Posterior vena cava (tissue), 2 donors: ENCODE measurements at regions not wholly inside any gene's neighbourhood (a gene's known extent, or its start where the extent isn't known, plus 50 kb on each side); places are given as distances from the start of the nearest gene placed in this dataset.
A peak's percentile ranks its signal among the peaks of the same experiment; 100 is the strongest.
"Not testable (repeated sequence)": the region's sequence is repeated elsewhere in the genome, so short reads cannot be mapped to it uniquely, and the experiment has no call there.

ENCODE experiments used
- DNase-seq: peaks from one replicate; pipeline ENCODE4 v3.0.0-alpha.2; 2020; ENCODE audit warnings: low spot score
- intact Hi-C, 2 donors: fragments of 100-400 bp; cut with DNase I; formaldehyde crosslinking; loops; one replicate each; pipeline versions ENCODE4 v1.14.1 to v1.14.2; 2022 to 2023
- donor health status: DM: yes; HTN: yes; CAD: no.
- donor health status: DM: yes; HTN: yes; CAD: no.

DNA sequence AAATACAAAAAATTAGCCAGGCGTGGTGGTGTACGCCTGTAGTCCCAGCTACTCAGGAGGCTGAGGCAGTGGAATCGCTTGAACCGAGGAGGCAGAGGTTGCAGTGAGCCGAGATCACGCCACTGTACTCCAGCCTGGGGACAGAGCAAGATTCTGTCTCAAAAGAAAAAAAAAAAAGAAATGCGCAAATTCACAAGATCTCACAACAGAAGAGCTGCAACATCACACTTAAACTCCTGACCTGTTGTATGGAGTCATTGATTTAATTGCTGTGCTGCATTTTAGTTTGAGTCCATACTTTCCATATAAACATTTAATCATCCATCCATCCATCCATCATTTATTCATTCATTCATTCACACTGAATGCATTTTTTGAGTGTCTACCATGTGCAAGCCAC is 229.7 kb downstream of the MREG start:
- DNase-seq, intact Hi-C loops: not testable (repeated sequence)

DNA sequence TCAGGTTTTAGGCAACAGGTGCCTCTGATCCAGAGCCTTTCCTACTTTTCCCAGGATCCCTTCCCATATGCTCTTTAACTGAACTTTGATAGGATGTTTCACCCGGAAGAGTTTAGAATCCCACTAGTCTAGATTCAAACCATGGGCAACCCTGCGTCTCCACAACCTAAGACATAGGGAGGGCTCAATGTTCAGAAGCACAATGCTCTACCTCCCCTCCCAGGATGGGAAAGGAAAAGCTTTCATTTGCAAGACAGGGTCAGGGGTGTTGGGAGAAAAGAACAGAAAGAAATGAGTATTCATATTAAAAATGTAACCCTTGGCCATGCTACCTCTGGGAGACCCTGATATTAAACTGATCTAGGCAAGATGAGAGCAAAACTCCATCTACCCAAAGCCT is 230.4 kb downstream of the MREG start:
- intact Hi-C loops = no loop called here
- DNase-seq = no peak

DNA sequence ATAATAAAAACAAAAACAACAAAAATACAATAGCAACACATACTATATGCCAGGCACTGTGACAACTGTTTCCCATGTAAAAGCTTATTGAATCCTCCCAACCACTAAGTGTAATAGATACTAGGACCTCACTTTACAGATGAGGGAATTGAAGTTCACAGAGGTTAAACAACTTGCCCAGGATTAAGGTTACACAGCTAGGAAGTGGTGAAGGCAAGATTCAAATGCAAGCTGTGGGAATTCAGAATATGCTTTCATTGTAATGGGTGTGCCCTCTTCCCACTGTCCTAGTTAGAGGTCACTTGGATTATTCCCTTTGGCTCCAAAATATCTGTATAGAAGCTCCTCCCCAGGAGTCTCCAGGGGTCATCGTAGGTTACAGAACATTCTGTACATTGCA is 231.1 kb downstream of the MREG start:
- no peak for DNase-seq
- intact Hi-C loops = no loop called here

DNA sequence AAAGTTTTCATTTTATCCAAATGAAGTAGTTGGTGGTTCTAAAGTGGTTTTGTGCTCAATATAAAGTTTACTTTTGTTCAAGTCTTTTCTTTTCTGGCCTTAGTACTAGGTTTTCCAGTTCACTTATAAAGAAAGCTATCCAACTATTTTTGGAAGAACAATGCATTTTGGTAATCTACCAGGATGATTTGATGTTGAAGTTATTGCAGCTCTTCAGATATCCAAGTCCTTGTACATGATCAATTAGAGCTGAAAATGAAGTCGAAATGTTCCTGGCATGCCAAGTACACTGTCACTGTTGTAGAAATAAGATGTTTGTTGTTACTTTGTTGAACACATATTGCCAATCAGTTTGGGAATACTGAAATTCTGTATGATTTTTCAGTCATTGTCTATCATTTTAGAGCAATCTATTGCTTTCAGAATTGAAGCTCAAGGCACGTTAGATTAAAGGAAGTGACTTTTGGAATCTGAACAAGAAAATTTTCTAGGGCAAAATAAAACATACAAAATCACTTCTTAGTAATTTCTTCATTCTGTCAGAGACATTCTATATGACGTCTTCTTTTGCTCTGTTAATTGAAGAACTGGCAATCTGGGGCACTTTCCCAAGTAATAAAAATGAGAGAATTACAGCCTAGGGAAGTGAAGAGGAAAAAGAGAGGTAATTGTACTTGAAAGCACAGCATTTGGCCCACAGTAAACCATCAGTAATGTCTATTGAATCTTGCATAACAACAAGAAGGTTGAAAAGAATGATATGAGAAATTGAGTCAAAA is 232.3 kb downstream of the MREG start:
- no peak for DNase-seq
- intact Hi-C loops = no loop called here

DNA sequence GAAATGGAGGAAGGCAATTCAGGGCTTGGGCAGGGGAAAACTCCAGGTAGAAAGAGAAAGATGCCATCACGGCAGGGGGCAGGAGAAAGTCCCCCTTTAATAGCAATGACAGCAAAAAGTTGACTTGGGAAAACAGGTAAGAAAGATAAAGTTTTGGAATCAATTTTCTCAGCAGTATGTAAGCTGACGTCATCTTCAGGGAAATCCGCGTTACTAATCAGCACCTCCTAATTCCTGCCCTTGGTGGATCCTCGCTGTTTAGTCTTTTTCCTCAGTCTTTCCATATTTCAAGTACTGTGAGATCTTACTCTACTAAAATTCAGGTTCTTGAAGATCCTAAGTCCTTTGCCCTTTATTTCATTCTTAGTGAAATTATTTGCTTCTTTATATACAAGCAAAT is 233.0 kb downstream of the MREG start:
- intact Hi-C loops = no loop called here

DNA sequence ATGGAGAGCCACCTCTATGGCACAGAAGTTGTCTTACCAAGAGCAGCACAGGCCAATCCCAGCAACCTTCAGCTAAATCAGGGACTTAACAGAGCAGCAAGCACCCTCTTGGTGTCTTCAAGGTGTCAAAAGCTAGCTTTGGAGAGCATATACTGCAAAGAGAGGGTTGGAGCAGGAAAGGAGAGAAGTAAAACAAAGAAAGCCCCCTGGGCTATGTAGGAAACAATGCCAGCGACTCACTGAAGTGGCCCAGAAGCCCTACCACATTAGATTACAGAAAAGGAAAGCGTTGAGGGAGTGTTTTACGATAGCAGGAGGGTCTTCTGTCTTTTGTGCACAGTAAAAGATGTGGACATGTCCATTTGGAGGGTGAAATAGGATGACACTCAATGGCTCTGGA is 233.4 kb downstream of the MREG start:
- intact Hi-C loops = no loop called here
- DNase-seq = no peak

More for the DNA sequence above, 233.0 kb downstream of the MREG start:
- no peak for DNase-seq

DNA sequence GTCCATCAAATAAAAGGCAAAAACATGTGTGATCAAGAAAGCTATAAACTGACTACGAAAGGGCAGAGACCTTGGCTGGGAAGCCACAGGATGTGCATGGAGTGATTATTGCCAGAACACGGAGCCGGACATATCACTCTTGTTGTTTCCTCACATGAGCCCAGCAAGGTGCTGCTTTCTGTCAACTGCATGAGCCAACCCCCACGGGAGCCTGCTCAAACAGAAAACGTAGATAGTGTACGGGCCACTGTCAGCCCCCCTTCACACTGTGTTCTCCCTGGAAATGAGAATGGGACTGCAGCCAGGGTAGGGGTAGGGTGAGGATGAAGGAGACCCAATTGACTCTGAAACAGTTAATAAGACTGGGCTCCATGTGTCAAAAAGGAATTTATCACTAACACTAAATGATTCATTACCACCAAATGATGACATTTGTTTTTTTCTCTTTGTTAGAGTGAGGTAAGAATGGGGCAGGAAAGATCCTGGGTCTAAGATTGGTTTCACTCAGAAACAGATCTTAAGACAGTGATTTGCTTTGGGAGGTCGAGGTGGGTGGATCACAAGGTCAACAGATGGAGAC is 235.8 kb downstream of the MREG start:
- DNase-seq = no peak
- intact Hi-C loops = no loop called here

DNA sequence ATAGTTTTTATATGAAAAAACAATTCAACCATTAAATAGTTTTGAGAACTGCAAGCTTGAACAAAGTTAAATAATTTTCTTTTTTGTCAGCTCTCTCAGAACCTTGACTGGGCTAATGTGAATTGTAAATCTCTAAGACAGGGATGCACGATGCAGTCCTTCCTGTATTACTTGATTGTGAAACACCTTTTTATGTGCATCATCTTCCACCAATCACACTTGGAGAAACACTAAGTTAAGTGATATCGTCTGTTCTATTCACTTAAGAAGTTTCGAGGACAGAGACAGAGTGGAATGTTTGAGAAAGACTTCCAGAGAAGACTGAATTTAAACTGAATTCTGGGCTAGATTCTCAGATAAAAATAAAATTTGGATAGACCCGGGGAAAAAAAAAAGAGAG is 238.2 kb downstream of the MREG start:
- intact Hi-C loops = no loop called here
- no peak for DNase-seq

DNA sequence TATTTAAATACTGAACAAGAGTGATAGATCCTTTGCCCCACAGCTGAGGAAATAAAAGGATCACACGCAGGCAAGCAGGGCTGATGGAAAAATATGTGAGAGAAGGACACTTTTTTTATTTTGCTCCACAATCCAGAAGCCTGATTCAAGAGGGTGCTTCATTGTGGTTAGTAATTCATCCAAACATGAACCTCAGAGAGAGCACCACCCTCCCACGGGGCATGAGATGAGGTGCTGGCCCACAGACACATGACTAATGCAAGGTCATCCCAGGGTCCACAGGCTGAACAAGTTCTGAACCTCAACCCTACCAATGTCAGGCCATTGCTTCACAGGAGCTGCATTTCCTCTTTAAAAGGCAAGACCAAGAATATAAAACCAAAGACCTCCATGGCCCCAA is 239.6 kb downstream of the MREG start:
- intact Hi-C loops = no loop called here
- DNase-seq = peak; percentile 87

DNA sequence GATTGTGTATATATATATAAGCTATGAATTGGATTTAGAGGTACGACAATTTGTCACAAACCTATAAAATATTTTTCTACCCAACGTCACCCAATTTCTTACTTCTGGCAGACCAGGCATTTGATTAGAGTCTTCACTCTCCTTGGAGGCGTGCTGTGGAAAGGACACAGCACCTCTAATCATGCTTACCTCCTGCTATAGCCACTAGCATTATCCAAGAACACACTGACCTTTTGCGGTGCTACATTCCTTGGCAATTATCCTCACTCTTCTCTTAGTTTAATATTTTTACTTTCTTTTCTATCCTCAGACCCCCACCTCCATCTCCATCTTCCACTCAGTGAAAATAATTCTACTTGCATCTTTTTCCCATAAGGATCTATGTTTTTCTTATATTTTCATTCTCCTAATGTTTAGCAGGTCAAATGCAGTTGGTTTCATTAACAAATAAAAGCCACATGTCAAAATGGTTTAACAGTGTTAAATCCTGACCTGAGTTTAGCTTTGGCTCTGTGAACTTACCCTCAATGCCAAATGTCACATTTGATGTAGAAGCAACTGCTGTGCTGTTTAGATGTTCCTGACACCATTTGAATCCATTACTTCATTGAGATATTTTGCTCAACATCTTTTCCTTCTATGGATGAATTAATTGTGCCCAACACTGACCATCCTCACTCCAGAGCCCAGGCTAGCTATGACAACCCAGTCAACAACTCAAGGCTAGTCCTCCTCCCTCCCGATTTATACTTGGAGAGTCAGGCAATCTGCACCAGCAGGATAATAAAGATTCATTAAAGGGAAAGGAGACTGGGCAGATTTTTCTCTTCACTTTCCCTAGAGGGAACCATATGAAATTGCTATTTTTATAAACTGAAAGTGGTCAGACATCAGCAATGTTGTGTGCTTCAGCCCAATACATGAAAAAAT is 240.5 kb downstream of the MREG start:
- no peak for DNase-seq
- intact Hi-C loops = no loop called here

DNA sequence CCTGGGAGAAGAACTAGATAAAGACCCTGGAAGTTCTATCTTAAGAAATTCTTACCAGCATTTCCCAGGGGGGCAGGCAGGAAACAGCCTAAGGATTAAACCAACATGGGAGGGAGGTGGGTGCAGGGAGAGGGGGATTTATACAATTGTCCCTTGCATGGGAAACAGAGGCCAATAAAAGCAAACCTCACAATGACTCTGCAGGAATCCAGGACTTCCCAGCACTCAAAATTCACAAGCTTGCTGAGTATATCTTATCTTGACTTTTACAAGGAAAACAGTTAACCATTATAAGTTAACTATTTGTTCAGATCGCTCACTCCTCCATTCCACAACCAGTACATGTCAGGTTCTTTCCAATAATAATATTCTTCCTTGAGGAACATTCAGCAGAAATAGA is 241.3 kb downstream of the MREG start:
- intact Hi-C loops = no loop called here
- DNase-seq = no peak

DNA sequence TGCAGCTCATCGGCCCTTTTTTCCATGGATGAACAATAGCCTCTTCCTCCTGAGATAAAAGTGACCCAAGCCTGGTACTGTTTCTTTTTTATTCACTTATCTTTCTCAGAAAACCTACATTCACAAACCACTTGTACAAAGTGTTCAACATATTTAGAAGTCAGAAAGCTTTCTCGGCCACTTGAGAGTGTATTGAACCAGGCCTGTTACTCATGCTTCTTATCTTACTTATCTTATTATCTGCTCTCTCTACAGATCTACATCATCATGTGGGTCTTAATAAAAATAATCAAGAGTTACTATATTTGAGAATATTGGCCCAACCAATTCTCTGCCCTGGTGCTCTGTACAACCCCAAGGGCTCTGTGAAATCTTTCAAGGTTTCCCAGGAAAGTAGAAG is 242.1 kb downstream of the MREG start:
- DNase-seq = no peak
- intact Hi-C loops = no loop called here

DNA sequence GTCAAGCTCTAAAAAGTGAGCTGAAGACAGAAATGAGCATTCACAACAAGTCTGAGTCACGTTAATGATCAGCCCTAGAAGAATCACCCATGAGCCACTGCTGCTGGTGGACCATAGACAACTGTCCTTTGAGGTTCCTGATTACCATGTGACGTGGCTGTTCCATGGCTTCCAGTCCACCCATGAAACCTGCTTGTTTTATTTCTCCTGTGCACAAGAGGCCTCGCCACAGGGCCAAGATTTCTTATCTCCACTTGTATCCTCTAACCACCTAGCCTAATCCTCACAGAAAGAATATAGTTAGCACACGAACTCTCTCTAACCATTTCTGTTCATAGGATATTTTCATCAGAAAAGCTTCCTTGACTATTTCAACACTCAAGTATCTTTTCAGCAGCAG is 242.7 kb downstream of the MREG start:
- DNase-seq = no peak
- intact Hi-C loops = no loop called here

DNA sequence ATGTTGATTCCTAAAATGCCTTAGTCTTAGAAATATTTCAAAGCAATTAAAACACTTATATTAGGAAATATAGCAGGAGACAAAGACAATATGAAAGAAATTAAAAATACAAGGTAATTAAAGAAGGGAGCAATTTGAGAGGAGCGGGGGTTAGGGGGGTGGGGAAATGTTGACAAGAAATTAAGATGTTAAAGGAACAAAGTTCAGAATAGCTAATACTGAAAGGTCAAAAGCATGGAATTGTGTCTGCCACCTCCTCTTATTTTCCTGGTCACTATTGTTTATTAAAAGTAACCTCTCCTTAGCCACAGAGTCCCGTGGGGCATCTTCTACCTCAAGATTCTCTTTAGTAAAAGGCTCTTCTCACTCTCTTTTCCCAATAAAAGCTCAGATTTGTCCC is 244.1 kb downstream of the MREG start:
- intact Hi-C loops = no loop called here

DNA sequence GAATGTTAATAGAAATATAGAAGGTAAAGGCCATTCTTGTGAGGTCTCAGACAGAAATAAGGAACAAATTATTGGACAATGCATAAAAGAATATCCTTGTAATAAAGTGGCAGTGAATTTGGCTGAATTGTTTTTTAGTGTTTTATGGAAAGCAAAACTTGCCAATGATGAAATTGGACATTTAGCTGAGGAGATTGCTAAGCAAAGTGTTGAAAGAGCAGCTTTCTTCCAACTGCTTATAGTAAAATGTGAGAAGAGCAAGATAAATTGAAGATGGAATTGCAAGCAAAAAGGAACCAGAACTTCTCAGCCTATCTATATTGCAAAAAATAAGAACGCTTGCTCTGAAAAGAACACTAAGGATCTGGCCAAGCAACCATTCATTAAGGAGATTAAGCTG is 245.7 kb downstream of the MREG start:
- intact Hi-C loops = loop anchor here in 1 of 2 donors (1.0 kb wide), 1 partner anchor 14 kb away; no protein-coding TSS in a partner anchor
- no peak for DNase-seq

More for the DNA sequence above, 244.1 kb downstream of the MREG start:
- no peak for DNase-seq

DNA sequence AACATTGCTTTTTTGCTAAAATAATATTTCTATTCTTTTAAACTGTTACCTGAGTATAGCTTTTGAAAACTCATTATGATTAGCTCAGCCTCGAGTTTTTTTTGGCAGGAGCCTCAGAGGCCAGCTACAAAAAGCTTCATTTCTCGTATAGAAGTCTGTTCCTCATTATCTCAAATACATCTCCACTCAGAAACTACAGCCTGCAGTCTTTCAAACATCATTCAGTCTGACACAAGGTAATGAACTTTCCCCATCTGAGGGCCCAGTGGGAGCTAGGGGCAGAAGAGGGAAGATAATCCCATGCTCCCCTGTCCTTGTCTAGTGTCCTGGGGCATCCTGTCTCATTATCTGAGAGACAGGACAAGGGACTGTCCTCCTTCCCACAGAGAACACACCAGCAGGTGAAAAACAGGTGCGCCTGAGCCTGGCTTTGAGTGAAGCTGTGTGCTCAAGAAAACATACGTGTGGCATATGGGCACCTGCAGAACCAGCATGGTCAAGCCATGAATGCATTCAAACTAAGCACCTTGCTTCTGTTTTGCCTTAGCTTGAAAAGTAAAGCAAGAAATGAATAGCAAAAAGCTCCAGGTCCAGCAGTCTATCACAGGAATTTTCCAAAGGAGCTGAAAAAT is 247.5 kb downstream of the MREG start:
- DNase-seq = no peak
- intact Hi-C loops = no loop called here

DNA sequence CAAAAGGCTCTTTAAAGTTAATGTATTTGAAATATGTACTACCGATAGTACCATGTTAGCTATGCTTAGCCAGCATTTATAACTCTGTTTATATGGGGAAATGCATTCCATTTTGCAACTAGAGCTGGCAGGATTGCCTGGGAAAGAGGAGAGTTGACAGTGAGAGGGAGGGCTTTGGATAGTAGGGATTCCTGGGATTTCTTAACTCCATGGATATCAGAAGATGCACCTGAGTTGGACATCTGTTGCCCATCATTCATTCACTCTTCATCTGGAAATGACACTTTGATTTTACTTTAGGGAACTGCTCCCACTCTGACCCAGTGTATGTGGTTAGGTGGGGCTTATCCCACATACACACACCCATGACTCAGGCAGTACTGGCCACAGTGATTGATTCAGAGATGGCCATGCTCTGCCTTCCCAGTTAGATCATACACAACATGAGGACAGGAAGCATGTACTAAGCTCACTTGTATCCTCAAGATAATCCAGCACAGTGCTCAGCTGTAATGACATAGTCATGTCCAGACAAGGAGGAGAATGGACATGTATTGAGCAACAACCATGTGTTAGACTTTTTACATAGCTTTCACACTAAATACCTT is 248.8 kb downstream of the MREG start:
- intact Hi-C loops = no loop called here
- no peak for DNase-seq

DNA sequence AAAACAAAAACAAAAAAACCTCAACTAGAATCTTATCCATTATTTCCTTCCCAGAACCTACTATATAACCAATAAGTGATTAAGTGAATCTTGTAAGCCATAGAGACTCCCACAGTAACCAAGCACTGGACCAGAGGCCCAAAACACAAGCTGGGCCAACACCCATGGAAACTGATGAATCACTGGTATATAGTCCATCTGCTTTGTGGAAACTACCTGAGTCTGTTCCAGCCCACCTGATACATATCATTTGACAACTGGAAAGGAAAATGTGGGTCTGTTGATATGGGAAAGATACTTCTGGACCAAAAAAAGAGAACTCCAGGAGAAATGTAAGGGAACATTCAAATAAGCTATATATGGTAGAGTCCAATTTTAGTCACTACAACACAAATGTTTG is 252.8 kb downstream of the MREG start:
- intact Hi-C loops = no loop called here
- no peak for DNase-seq

DNA sequence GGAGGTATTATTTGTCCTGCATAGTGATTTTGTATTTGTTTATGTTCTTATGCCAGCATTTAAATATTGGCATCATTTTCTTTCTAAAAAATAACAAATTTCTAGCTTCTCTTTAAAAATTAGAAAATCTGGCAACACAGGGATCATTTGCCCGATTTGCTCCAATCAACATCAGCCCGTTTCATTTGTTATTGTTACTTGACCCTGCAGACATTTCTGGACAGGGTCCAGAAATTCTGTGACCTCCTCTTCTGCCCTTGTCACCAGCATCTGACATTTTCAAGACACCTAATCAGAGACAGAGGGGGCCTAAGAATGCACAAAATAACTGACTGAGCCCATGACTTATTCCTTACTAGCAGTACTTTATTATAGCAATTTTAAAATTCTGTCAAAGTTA is 253.3 kb downstream of the MREG start:
- DNase-seq = no peak
- intact Hi-C loops = no loop called here
